HCT116 (cell line): ENCODE measurements at regions not wholly inside any gene's neighbourhood (a gene's known extent, or its start where the extent isn't known, plus 50 kb on each side); places are given as distances from the start of the nearest gene placed in this dataset.

ENCODE experiments used
- ATAC-seq: fragments of 200-7000 bp; cut with Tn5 transposase; 2 replicates; pipeline ENCODE4 v1.9.1; 2020; ENCODE audit warnings: mild to moderate bottlenecking, moderate library complexity
- BruUV-seq: library from RNA; stranded (reverse); fragments of 400-500 nt; replicated peaks from 2 replicates; lab custom pipeline; 2021; lab: Mats Ljungman, UMichigan
- CTCF ChIA-PET: fragments of 300-600 bp; sonication (Branson Sonifier 250); formaldehyde crosslinking; loops from one replicate; lab custom pipeline; 2021; ENCODE audit warnings: antibody characterized with exemption; lab: Charles Lee
- POLR2A ChIA-PET: fragments of 300-600, 350-600 bp; sonication (Branson Sonifier 250); formaldehyde crosslinking; loops from one replicate; lab custom pipeline; 2021; ENCODE audit warnings: antibody characterized with exemption; lab: Charles Lee
- RAD21 ChIA-PET, 2 experiments: fragments of 300-600 bp; sonication (Branson Sonifier 250); formaldehyde crosslinking; loops; one replicate each; lab custom pipeline; 2023; ENCODE audit warnings: low total read pairs in 2 of 2; ENCODE audit not compliant: uncharacterized antibody in 2 of 2, unreplicated experiment in 2 of 2, low non-redundant PET in 1 of 2; lab: Charles Lee
- DNase-seq: peaks from one replicate; pipeline ENCODE4 v3.0.0-alpha.2; 2010; ENCODE audit warnings: low read depth, low spot score
- H2AFZ ChIP-seq: fragments of 200-600 bp; shearing (Covaris generic), sonication (generic); 2 replicates; pipeline ENCODE4 v1.6.1; 2017; ENCODE audit warnings: low read depth, mixed run types, mixed read lengths, antibody characterized with exemption, low read length; ENCODE audit not compliant: poor library complexity, severe bottlenecking
- H3K27ac ChIP-seq: 2 replicates; pipeline ENCODE4 v1.5.1; 2012; ENCODE audit warnings: low read depth, low read length
- H3K27me3 ChIP-seq: fragments of 200-600 bp; sonication (generic); 2 replicates; pipeline ENCODE4 v1.6.1; 2016; ENCODE audit warnings: mixed run types, low read length, mixed read lengths; ENCODE audit not compliant: insufficient read depth
- H3K36me3 ChIP-seq, 2 experiments: fragments of 200-500 bp in 1 of 2; fragments of 200-600 bp in 1 of 2; sonication (Bioruptor generic) in 1 of 2; sonication (generic) in 1 of 2; 2 replicates each; pipeline versions ENCODE4 v1.5.1 to v1.6.1; 2014 to 2016; ENCODE audit warnings: low read length in 2 of 2, inconsistent platforms in 1 of 2, mixed read lengths in 1 of 2, mixed run types in 1 of 2; ENCODE audit not compliant: insufficient read depth in 2 of 2, control insufficient read depth in 1 of 2
- H3K4me1 ChIP-seq, 2 experiments: fragments of 200-600 bp in 1 of 2; sonication (generic) in 1 of 2; 2 replicates each; pipeline versions ENCODE4 v1.5.1 to v1.6.1; 2012 to 2017; ENCODE audit warnings: low read length in 2 of 2, inconsistent platforms in 1 of 2, mild to moderate bottlenecking in 1 of 2, mixed read lengths in 1 of 2, mixed run types in 1 of 2, moderate library complexity in 1 of 2; ENCODE audit not compliant: insufficient read depth in 2 of 2, control insufficient read depth in 1 of 2
- H3K4me2 ChIP-seq: fragments of 200-600 bp; sonication (generic); 2 replicates; pipeline ENCODE4 v1.6.1; 2017; ENCODE audit warnings: mixed run types, low read length, mixed read lengths
- H3K4me3 ChIP-seq, 2 experiments: fragments of 200-600 bp in 1 of 2; sonication (generic) in 1 of 2; replicated peaks in 1 of 2; 2 replicates each; pipeline ENCODE4 v1.5.1; 2011 to 2016; ENCODE audit warnings: low read length in 2 of 2, control low read depth in 1 of 2, low read depth in 1 of 2, mild to moderate bottlenecking in 1 of 2, mixed read lengths in 1 of 2, mixed run types in 1 of 2
- H3K79me2 ChIP-seq: fragments of 200-600 bp; sonication (generic); 2 replicates; pipeline ENCODE4 v1.6.1; 2017; ENCODE audit warnings: mild to moderate bottlenecking, mixed run types, low read length, moderate library complexity, mixed read lengths; ENCODE audit not compliant: insufficient read depth
- H3K9ac ChIP-seq: fragments of 200-600 bp; sonication (generic); 2 replicates; pipeline ENCODE4 v1.6.1; 2016; ENCODE audit warnings: low read length, mixed read lengths
- H3K9me2 ChIP-seq: fragments of 200-600 bp; sonication (generic), shearing (Covaris generic); 2 replicates; pipeline ENCODE4 v1.6.1; 2017; ENCODE audit warnings: mixed run types, mild to moderate bottlenecking, moderate library complexity; ENCODE audit not compliant: insufficient read depth
- H3K9me3 ChIP-seq, 2 experiments: fragments of 200-500 bp in 1 of 2; fragments of 200-600 bp in 1 of 2; sonication (Bioruptor generic) in 1 of 2; sonication (generic) in 1 of 2; 2 replicates each; pipeline ENCODE4 v1.6.1; 2014 to 2017; ENCODE audit warnings: low read length in 2 of 2, mixed read lengths in 2 of 2, inconsistent platforms in 1 of 2, low read depth in 1 of 2, mild to moderate bottlenecking in 1 of 2, mixed run types in 1 of 2, moderate library complexity in 1 of 2; ENCODE audit not compliant: control insufficient read depth in 1 of 2, insufficient read depth in 1 of 2
- H4K20me1 ChIP-seq: fragments of 200-600 bp; sonication (generic), shearing (Covaris generic); 2 replicates; pipeline ENCODE4 v1.6.1; 2017; ENCODE audit warnings: mixed run types, mild to moderate bottlenecking, moderate library complexity; ENCODE audit not compliant: insufficient read depth
- ATF3 ChIP-seq: IDR thresholded peaks from 2 replicates; pipeline ENCODE4 v1.6.1; 2012
- CBX3 ChIP-seq: IDR thresholded peaks from 2 replicates; pipeline ENCODE4 v1.6.1; 2012; ENCODE audit warnings: low read depth
- EGR1 ChIP-seq: IDR thresholded peaks from 2 replicates; pipeline ENCODE4 v1.6.1; 2012; ENCODE audit warnings: low read depth
- ELF1 ChIP-seq: IDR thresholded peaks from 2 replicates; pipeline ENCODE4 v1.6.1; 2012; ENCODE audit warnings: low read depth, borderline replicate concordance
- EZH2 ChIP-seq: fragments of 200-600 bp; sonication (generic); IDR thresholded peaks from 2 replicates; pipeline ENCODE4 v1.6.1; 2017; ENCODE audit warnings: antibody characterized with exemption, mixed run types
- FOSL1 ChIP-seq: IDR thresholded peaks from 2 replicates; pipeline ENCODE4 v1.6.1; 2012; ENCODE audit warnings: low read depth
- MAX ChIP-seq: IDR thresholded peaks from 2 replicates; pipeline ENCODE4 v1.6.1; 2012
- POLR2A ChIP-seq: IDR thresholded peaks from 2 replicates; pipeline ENCODE4 v1.7.0; 2011; ENCODE audit warnings: borderline replicate concordance; ENCODE audit not compliant: insufficient read depth, insufficient read length; ENCODE audit errors: extremely low read depth
- POLR2AphosphoS5 ChIP-seq: IDR thresholded peaks from 2 replicates; pipeline ENCODE4 v1.6.1; 2011; ENCODE audit warnings: mild to moderate bottlenecking, low read depth, low read length, moderate library complexity
- RAD21 ChIP-seq: IDR thresholded peaks from 2 replicates; pipeline ENCODE4 v1.6.1; 2012; ENCODE audit warnings: low read depth, mild to moderate bottlenecking
- SIN3A ChIP-seq: IDR thresholded peaks from 2 replicates; pipeline ENCODE4 v1.6.1; 2012; ENCODE audit warnings: low read depth
- SRF ChIP-seq: IDR thresholded peaks from 2 replicates; pipeline ENCODE4 v1.6.1; 2012; ENCODE audit warnings: low read depth
- TCF7L2 ChIP-seq: IDR thresholded peaks from 2 replicates; pipeline ENCODE4 v1.7.0; 2011; ENCODE audit warnings: borderline replicate concordance, inconsistent platforms; ENCODE audit not compliant: insufficient read depth, insufficient read length; ENCODE audit errors: extremely low read depth
- YY1 ChIP-seq: IDR thresholded peaks from 2 replicates; pipeline ENCODE4 v1.6.1; 2011; ENCODE audit warnings: low read length, low read depth, moderate library complexity, mild to moderate bottlenecking; ENCODE audit not compliant: insufficient replicate concordance; ENCODE audit errors: extremely low read depth
- ZFX ChIP-seq: fragments of 450-650 bp; IDR thresholded peaks from 2 replicates; pipeline ENCODE4 v1.6.1; 2017
- ZNF274 ChIP-seq: fragments of 200-500 bp; sonication (Bioruptor generic); IDR thresholded peaks from 2 replicates; pipeline ENCODE4 v1.6.1; 2014; ENCODE audit warnings: mild to moderate bottlenecking, low read depth, low read length, inconsistent platforms
- intact Hi-C: fragments of 100-400 bp; cut with micrococcal nuclease; formaldehyde crosslinking; loops from 2 replicates; pipeline ENCODE4 v1.10.0; 2022

GRCh38 chr6:28758046-28758817, 165.6 kb downstream of the TRIM27 start (continued):
- peak; percentile 44; the same call in 1 of the 2 replicates for TF ChIP-seq SIN3A
- peak; percentile 56 for TF ChIP-seq EGR1
- TF ChIP-seq EZH2: no peak
- no peak for TF ChIP-seq ZNF274
- TF ChIP-seq CBX3: peak; percentile 95

- H2AFZ ChIP-seq: peak overlapping the region; percentile 99
- no peak for DNase-seq
- TF ChIP-seq ATF3: no peak
- no peak for TF ChIP-seq POLR2A
- TF ChIP-seq ZFX: no peak
- TF ChIP-seq EGR1: no peak
- TF ChIP-seq CBX3: no peak
- no peak for TF ChIP-seq MAX
- TF ChIP-seq TCF7L2: no peak
- TF ChIP-seq POLR2AphosphoS5: no peak
- no peak for TF ChIP-seq ZNF274
- TF ChIP-seq FOSL1: no peak
- no peak for TF ChIP-seq YY1
- no peak for TF ChIP-seq SRF
- no peak for TF ChIP-seq ELF1
- no peak for TF ChIP-seq RAD21
- no peak for TF ChIP-seq SIN3A
- BruUV-seq: no TSS peak
- peak overlapping the region; percentile 85 for H3K4me2 ChIP-seq
- ChIA-PET POLR2A (interaction anchor here (0.6 to 1.6 kb wide), 10 partner anchors 10 to 181 kb away, joined by 3 to 7 read pairs (median 4); no protein-coding TSS in a partner anchor), RAD21 (no interaction called here), CTCF (interaction anchor here (0.7 to 1.5 kb wide), 3 partner anchors 11 to 17 kb away, joined by 3 to 6 read pairs (median 3); no protein-coding TSS in a partner anchor)
- peak overlapping the region; percentile 66 for H3K9ac ChIP-seq
- no peaks in the 10 kb centered on the region for H3K27me3 ChIP-seq
- H4K20me1 ChIP-seq: no peaks in the 10 kb centered on the region
- peak overlapping the region; percentile 79; the same call in 1 of the 2 replicates for H3K27ac ChIP-seq
- no peaks in the 10 kb centered on the region for H3K36me3 ChIP-seq
- H3K4me1 ChIP-seq: peaks cover 14 to 35% of the 10 kb centered on the region in 2 experiments
- H3K9me3 ChIP-seq: no peaks in the 10 kb centered on the region
- H3K79me2 ChIP-seq: no peaks in the 10 kb centered on the region
- H3K9me2 ChIP-seq: no peaks in the 10 kb centered on the region
- ATAC-seq: peak; percentile 26; the same call in 1 of the 2 replicates
- H3K4me3 ChIP-seq: peak overlapping the region; percentile 34 to 58
- intact Hi-C loops: loop anchor here (5.0 kb wide), 1 partner anchor 138 kb away; no protein-coding TSS in a partner anchor
These were observed 165.0 kb downstream of the TRIM27 start for GRCh38 chr6:28758818-28759235.
